IPS DF 19.7 (cell line): ENCODE measurements at regions not wholly inside any gene's neighbourhood (a gene's known extent, or its start where the extent isn't known, plus 50 kb on each side); places are given as distances from the start of the nearest gene placed in this dataset.

Experiments used
- DNase-seq: peaks from one replicate; pipeline ENCODE4 v3.0.0-alpha.2; 2013; ENCODE audit warnings: low read depth, low spot score

DNA sequence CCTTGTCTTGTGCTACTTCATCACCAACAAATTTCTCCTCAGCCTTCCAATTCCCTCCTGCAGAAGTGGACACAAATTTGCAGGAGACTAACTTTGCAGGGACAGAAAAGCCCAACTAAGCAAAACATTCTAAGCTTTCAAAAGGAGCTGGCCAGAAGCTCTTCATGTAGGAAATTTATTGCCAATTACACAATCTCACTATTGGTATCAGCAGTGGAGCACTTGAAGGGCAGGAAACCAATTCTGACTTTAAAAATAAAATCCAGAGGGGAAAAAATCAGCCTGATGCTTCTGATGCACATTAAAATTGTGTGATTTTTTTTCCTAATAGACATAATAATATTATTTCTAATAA, 193.3 kb downstream of the LY86 start:
- DNase-seq = no peak

GRCh38 chr6:6783721-6784120, 195.2 kb downstream of the LY86 start:
- DNase-seq = no peak

DNA sequence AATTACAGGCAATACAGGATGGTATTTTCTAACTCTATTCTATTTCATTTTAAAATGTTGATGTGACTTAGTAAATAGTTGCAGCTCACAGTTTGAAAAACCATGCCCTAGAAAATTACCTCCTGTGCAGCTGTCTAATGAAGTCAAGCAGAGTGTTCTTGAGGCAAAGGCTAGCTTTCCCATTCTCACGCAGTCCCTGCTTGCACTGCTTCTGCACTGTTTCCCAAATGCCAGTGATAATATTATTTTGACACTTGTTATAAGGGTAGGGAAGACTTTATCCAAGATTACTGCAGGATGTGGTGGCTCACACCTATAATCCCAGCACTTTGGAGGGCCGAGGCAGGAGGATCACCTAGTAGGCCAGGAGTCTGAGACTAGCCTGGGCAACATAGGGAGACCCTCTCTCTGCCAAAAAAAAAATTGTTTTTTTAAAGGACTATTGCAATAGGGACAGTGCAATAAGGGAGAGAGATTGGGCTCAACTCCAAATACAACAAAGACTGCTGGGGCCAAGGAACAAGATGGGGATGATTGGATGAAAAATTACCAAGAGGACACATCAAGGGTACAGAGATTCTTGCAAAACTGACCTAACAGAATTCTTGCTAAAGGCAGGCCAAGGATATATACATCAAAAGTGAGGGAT, 196.1 kb downstream of the LY86 start:
- no peak for DNase-seq

GRCh38 chr6:6785163-6785521, 196.6 kb downstream of the LY86 start:
- DNase-seq = no peak

GRCh38 chr6:6788394-6789032, 200.0 kb downstream of the LY86 start:
- no peak for DNase-seq

DNA sequence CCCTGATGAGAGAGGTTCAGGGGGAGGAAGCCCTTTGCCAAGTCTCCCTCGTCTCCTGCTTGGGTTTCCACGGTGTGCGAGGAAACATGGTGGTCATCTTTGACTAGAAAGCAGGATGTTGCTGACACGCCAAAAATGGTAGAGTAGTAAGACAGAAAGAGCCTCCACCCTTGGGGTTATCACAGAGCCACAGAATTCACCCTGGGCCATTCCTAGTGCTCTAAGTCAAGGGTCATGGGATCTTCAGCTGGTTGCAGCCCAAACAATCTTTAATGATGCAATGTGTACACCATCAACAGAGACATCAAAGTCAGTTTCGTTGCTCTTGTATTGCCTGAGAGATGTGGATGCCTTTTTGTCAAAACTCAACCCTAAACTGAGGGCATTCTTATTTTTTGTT, 201.9 kb downstream of the LY86 start:
- no peak for DNase-seq

GRCh38 chr6:6790891-6791290, 202.4 kb downstream of the LY86 start:
- no peak for DNase-seq

DNA sequence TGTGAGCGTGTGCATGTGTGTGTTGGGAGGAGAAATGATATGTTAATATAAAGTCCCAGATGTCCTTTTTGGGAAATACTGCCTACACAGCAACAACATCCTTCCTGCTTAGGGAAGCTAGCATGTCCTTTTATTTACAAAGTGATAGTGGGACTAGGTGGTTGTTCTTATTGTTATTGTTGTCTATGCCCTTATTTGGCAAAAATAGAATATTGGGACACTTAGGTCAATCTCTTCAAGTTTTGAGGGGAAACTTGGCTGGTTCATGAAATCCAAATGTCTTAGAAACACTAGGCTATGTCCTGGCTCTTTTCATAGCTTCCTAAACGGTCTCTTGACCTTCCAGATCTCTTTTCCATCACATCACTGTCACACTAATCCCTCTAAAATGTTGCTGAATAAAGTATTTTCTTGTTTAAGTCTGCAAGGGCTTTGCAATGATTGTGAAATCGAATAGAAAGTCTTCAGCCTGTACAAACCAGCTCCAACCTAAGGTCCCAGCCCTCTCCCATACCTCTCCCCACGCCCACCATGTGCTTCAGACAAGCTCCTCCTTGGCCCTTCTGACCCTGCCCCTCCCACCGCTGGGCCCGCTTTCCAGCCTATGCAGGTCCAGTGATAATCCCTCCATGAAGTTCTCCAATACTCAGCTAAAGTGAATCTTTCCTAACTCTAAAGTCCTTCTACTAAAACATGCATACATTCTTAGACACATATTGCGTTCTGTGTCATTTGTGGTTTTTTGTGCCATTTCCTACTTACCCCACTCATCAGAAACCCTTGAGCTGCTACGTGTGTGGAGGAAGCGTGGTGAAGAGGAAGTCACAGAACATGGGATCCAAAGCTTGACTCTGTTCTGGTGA, 205.1 kb downstream of the LY86 start:
- DNase-seq = no peak

DNA sequence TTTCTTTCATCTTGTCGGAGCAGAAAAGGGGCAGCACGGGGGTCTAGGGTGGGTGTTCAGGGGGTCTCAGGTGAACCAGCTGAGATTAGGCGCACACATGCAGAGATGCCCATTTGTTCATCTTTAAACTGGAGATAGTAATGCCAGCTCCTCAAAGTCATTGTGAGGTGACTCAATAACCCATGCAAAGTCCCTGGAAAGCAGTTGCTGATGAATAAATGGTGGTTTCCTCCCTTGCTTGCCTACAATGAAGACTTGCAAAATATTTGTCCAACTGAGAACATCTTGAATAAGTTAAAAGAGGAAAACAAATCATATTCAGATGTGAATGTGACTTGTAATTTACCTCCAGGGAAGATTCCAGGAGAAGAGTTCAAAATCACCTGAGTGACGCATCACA, 206.9 kb downstream of the LY86 start:
- no peak for DNase-seq

DNA sequence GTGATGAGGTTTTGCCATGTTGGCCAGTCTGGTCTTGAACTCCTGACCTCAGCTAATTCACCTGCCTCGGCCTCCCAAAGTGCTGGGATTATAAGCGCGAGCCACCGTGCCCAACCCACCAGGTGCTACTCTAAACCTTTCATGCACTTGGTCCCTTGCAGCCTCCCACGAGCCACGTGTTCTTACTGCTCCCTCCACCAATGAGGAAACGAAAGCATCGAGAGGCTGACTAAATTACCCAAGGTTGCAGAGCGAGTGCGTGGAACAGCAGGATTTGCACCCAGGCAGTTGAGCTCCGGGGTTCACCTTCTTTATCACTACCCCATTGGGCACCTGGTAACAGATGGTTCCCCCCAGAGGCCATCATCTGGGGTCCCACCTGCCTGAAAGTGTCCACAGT, 208.3 kb downstream of the LY86 start:
- DNase-seq = no peak

- no peak for DNase-seq
These were observed 209.9 kb downstream of the LY86 start for GRCh38 chr6:6798448-6798860.

- no peak for DNase-seq
These were observed 212.4 kb downstream of the LY86 start for GRCh38 chr6:6801005-6801335.

DNA sequence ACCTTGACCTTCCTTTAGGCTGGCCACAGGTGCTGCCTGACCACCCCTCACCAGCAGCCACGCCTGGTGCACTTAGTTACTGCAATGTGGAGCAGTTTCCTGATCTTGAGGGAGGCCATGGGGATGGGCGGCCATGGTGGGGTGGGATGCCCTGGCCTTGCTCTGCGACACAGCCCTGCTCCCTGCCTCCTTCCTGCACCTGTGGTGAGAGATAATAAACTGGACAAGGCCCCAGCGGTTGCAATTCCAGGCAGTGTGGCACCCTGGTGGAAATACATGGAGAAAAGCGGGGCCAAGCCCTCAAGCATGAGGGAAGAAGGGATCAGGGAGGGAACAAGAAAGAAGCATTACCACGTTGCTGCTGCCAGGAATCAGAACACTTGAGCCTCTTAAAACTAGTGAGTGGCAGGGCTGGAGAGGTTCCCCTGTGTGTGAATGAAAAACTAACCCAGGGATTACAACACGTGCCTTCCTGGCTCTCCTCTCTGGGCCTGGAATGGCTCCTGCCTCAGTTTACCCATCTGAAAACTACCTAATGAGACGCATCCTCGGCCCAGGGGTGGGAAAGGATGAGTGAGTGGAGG, 213.2 kb downstream of the LY86 start:
- no peak for DNase-seq

DNA sequence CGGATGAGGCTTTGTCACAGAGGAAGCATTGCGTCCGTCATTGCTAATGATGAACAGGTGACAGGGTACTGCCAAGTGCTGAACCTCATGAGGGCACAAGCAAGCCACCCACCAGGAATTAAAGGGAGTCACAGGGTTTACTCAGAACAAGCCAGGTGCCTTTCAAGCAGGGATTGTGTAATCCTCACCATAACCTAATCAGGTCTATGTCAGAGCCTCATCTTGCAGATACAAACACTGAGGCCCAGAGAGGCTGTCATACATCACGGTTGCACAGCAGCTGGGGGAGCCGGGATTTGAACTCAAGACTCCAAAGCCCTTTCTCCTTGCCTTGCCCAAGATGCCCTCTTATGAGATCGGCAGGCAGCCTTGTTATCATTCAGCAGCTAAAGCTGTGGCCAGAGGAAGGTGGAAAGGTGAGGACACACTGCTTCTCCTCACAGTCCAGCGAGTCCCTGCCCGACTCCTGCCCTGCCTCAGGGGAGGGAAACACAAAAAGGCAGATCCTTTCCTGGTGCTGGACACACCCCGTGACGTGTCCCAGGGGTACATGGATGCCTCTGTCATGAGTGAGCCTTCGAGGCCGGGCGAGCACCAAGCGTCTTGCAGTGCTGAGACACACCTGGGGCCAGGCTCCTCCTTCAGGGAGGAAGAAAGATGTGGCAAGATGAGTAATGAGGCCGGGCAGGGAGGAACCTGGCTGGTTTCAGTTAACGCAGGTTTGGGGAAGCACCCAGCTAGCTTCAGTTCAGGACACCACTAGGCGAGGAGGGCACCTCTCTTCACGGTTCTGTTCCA, 214.9 kb downstream of the LY86 start:
- no peak for DNase-seq

DNA sequence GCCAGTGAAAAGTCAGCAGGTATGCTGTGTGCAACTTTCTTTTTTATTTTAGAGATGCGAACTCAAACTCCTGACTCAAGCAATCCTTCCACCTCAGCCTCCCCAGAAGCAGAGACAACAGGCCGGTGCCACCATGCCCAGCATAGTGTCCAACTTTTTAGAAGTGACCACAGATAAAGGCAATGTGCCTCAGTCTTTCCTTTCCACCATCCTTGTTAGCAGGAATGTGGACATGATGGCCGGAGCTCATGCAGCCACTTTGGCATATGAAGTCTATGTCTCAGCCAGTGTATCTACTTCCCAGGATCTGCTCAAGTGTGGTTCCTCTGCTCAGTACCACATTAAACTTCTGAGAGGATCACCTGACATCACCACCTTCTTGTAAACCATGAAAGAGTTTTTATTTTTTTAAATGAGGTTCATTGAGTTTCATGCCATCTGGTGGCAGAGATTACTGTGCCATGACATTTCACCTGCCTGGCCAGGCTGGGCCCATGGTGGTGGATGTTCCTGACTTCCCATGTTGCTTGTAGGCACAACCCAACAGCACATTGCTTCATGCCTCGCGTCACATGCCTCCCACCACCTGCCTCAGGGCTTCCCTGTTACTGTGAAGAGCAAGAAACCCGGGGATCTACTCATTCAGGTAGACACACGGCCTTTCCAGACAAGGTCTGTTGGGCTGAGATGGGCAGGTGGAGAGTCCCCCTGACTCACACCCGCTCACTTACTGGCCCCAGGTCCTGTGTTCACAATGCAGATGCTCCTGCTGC, 216.5 kb downstream of the LY86 start:
- no peak for DNase-seq

GRCh38 chr6:6806844-6807518, 218.5 kb downstream of the LY86 start:
- no peak for DNase-seq

DNA sequence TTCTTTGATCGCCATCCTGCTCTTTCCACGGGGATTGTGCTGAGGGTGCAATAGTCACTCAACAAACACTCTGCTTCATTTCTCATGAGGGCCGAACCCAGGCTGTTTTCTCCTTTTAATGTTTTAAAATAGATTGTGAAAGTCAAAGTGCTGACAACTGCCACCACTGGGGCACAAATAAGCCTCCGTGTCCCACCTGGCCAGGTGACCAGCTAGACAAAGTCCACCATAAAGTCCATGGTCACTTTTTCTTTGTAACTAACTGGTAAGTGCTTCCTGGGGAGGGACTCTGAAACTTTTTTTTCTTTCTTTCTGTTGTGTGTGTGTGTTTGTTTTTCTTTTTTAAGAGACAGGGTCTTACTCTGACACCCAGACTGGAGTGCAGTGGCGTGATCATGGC, 219.8 kb downstream of the LY86 start:
- DNase-seq = no peak

DNA sequence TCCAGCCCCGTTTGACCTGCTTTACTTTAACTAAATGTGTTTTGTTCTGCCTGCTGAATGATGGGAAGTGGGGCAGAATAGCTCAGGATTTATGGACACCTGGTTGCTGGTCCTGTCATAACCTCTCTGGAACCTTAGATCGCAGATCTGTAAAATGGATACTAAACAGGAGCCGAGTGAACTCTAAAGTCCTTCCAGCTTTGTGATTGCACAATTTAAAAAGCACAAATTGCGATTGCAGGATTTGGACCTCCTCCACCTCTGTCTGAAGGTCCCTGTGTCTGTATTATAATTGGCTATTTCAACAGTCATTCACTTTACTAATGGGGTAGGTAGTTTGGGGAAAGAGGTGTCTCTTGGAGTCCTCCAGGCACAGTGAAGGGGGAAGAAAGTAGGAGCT, 220.4 kb downstream of the LY86 start:
- no peak for DNase-seq

- no peak for DNase-seq
These were observed 222.2 kb downstream of the LY86 start for GRCh38 chr6:6810727-6811126.

DNA sequence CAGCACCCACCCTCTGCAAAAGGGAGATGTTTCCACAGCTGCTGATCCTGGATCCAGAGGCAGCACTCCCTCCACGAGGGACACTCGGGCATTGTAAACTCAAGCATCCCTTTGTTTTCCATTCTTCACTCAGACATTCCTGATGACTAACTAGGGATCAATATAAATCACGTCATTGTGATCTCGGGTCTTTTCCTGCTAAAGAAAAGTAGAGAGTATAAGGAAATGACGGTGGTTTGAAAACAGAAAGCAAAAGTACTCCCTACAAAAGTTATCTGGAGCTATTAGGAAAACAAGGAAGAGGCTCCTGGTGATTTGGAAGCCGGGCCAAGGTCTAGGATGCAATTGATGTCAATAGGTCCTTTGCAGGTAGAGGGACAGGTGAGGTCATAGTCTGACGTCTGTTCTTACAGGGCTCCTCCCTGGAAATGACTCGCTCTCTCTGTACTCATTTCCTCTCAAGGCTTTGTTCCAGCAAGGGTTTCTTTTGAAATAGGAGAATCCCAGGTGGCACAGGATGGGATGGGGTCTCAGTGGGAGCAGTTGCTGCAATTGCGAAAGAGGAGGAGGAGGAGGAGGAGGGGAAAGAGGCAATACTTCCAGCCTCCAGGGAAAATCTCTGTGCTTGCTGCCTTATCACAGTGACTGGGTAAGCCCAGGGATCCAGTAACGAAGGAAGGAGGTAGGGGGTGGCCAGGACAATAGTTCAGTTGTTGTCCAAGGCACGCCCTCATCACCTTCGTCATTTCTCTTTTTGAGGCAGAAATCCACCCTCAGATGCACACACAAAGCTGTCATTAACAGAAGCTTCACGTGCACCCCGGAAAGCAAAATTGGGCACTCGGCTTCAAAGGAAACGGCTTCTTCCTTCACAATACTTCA, 222.8 kb downstream of the LY86 start:
- DNase-seq = peak; percentile 76
